COR-L47 (cell line): ENCODE measurements at regions not wholly inside any gene's neighbourhood (a gene's known extent, or its start where the extent isn't known, plus 50 kb on each side); places are given as distances from the start of the nearest gene placed in this dataset.
A peak's percentile ranks its signal among the peaks of the same experiment; 100 is the strongest.

Source experiments
- DNase-seq: peaks from one replicate; lab custom pipeline; 2025; lab: John Stamatoyannopoulos, UW

DNA sequence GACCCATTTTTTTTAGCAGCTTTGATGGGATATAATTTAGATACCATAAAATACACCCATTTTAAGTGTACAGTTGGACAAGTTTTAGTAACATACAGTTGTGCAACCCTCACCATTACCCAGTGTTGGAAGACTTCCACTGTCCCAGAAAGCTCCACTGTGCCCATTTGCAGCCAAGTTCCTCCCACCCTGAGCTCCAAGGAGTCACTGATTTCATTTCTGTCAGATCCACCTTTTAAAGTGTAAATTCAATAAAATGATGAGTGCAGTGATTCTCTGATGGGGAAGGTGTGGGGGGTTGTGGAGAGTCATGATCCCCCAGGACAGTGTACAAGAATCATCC, 93.2 kb upstream of the IGF1R start:
- no peak for DNase-seq

DNA sequence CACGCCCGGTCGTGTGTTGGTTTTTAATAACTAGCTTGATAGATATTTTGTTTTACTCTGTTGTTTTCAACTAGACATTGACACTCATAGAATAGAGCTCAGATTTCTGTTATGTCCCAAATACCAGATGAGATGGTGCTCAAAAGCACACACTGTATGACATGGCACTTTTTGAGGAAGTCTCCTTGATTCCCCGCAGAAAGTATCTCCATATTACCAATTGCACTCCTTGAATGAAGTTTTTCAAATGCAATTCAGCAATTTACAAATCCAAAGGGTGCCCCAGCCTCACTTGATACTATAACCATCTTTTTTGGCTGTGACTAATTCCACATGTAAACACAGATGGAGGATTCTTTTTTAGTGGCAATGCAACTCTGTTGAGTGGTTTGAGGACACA, 92.0 kb upstream of the IGF1R start:
- no peak for DNase-seq

DNA sequence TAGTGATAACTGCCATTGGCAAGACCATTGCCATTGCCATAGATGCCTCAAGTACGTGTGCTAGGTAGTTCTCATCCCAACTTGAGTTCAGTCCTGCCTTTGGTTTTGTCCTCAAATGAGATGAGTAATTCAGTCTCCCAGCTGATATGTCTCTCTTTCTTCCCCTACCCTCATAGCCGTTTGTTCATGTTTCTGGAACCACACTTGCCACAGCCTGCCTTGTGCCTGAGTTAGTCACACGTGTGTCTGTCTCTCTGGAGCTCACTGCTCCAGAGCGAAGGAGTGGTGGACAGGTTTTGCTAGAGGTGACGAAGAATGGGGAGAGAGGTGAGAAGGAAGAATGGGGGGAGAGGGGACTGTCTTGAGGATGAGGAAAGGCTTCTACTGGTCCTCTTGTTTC, 88.0 kb upstream of the IGF1R start:
- DNase-seq, result no peak

DNA sequence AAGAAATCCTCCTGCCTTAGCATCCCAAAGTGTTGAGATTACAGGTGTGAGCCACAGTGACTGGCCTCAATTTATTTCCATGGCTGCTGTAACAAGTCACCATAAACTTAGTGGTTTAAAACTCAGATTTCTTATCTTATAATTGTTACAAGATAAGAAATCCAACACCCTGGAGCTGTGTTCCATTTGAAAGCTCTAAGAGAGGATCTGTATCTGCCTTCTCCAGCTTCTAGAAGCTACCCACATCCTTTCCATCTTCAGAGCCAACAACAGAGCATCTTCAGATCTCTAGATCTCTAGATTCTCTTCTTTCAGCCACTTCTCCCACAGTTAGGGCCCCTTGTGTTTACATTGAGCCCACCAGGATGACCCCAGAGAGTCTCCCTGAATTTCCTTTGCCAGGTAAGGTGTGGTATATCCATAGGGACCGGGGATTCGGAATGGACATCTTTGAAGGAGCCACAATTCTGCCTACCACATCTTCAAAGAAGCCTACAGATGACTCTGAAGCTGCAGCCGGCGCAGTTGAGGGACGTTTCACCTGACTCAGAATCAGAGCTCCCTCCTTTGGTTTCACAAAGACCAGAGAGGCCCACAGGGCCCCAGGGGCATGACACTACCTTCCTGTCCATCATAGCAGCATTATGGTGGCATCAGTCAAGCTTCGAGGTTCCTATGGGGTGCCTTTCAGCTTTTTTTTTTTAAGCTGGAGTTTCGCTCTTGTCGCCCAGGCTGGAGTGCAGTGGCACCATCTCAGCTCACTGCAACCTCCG, 87.0 kb upstream of the IGF1R start:
- DNase-seq, result no peak

DNA sequence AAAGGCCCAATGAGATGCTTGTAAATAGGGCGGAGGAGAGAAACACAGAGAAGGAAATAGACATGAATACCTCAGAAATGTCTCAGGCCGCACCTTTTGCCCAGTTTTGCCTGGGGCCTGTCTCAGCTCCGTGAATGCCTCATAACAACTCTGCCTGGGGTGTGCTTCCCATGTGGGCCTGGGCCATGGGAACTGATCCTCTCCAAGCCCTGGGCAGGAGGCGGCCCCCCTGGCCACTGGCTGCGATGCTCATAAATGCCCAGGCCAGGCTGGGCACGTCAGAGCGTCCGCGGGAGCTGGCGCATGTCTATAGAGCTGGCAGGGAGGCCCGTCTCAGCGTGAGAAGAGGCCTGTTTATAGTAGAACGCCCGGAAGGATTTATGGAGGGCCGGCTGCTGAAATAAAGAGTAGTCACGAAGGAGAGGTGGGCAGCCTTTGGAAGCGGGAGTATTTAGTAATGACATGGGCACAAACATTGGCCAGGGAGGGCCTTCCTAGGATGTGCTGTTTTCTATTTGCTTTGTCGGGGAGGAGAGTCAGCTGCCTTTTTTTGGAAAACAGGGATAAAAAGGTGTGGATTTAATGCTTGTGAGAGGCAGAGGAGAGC, 85.9 kb upstream of the IGF1R start:
- DNase-seq, result no peak

GRCh38 chr15:98565566-98565965, 82.8 kb upstream of the IGF1R start:
- no peak for DNase-seq

GRCh38 chr15:98567951-98568350, 80.4 kb upstream of the IGF1R start:
- DNase-seq, result no peak

DNA sequence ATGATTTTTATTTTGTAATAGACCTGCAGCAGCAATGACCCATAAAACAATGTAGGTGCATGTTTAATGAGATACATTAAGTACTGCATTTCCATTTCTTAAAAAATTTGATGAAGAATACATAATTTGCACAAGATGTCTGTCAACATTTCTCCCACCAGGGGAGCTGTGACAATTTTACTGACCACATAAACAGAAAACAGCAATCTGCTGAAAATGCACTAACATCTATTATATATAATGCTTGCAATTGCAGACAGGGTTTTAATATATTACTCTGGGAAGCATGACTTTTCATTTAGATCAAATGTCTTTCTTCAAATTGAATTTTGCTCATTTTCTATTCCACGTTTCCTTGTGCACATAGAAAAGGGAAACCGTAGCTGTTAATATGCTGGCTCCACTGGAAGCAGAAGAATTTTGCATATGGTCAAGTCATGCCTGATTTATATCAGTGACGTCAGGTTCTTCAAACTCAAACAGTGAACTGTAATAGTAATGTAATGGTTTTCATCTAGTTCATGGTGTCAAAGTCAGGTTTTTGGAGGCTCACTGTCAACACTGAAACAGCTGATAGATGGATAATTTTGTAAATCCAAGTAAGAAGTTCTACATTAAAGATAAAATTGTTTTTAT, 79.8 kb upstream of the IGF1R start:
- DNase-seq, result no peak

GRCh38 chr15:98570119-98570518, 78.2 kb upstream of the IGF1R start:
- DNase-seq, result no peak

- no peak for DNase-seq
Observed at GRCh38 chr15:98580572-98580971, 67.8 kb upstream of the IGF1R start.

- DNase-seq, result no peak
Observed at GRCh38 chr15:98581715-98582114, 66.6 kb upstream of the IGF1R start.

GRCh38 chr15:98582900-98583554, 65.3 kb upstream of the IGF1R start:
- no peak for DNase-seq

- DNase-seq, result peak; percentile 43
Observed at GRCh38 chr15:98583771-98584430, 64.4 kb upstream of the IGF1R start.

GRCh38 chr15:98586066-98586465, 62.3 kb upstream of the IGF1R start:
- DNase-seq, result no peak

DNA sequence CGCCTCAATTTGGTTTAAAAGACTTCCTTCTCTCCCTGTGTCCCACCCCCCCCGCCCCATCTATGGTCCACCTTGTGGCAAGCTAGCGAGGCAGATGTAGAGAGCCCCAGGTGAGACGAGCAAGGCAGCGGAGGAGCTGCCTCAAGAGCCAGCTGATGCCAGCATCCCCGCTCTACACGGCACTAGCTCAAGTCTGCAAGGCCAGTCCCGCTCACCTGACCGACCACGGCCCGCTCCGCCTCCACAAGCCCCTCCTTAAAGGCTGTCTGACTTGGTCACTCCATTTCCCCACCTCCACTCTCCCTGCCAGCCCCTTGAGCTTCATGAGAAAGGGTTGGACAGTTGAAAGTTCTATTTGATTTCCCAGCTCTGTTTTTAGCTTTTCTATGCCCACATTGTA, 56.2 kb upstream of the IGF1R start:
- DNase-seq, result no peak

- DNase-seq, result no peak
Observed at GRCh38 chr15:98596131-98596530, 52.2 kb upstream of the IGF1R start.

- DNase-seq, result no peak
Observed at GRCh38 chr15:98596885-98597392, 51.4 kb upstream of the IGF1R start.

- no peak for DNase-seq
Observed at GRCh38 chr15:98597666-98598065, 50.7 kb upstream of the IGF1R start.
